GM23338 (cell line): ENCODE measurements at regions not wholly inside any gene's neighbourhood (a gene's known extent, or its start where the extent isn't known, plus 50 kb on each side); places are given as distances from the start of the nearest gene placed in this dataset.

Source experiments
- ATAC-seq: fragments of 200-7000 bp; cut with Tn5 transposase; 3 replicates; pipeline ENCODE4 v1.9.1; 2020
- DNase-seq: peaks from one replicate; pipeline ENCODE4 v3.0.0-alpha.2; 2015; ENCODE audit warnings: low spot score
- H2AFZ ChIP-seq: fragments of 200-600 bp; sonication (generic); 2 replicates; pipeline ENCODE4 v1.8.0; 2016; ENCODE audit warnings: antibody characterized with exemption, mild to moderate bottlenecking, moderate library complexity
- H3F3A ChIP-seq: fragments of 200-600 bp; sonication (generic); replicated peaks from 2 replicates; pipeline ENCODE4 v1.8.0; 2017; ENCODE audit warnings: antibody characterized with exemption, mixed run types, low read depth
- H3K27ac ChIP-seq: fragments of 200-600 bp; sonication (generic); 2 replicates; pipeline ENCODE4 v1.6.1; 2016; ENCODE audit warnings: low read depth
- H3K27me3 ChIP-seq: fragments of 200-600 bp; sonication (generic); 2 replicates; pipeline ENCODE4 v1.8.0; 2016; ENCODE audit warnings: mild to moderate bottlenecking, mixed run types, moderate library complexity; ENCODE audit not compliant: insufficient read depth
- H3K36me3 ChIP-seq: fragments of 200-600 bp; sonication (generic); 2 replicates; pipeline ENCODE4 v1.8.0; 2016; ENCODE audit warnings: mild to moderate bottlenecking; ENCODE audit not compliant: insufficient read depth
- H3K4me1 ChIP-seq: fragments of 200-600 bp; sonication (generic); 2 replicates; pipeline ENCODE4 v1.8.0; 2016; ENCODE audit warnings: mild to moderate bottlenecking, moderate library complexity; ENCODE audit not compliant: insufficient read depth
- H3K4me2 ChIP-seq: fragments of 200-600 bp; sonication (generic); 2 replicates; pipeline ENCODE4 v1.7.1; 2017; ENCODE audit warnings: mixed run types
- H3K4me3 ChIP-seq: fragments of 200-600 bp; sonication (generic); 2 replicates; pipeline ENCODE4 v1.6.1; 2016; ENCODE audit warnings: mixed run types
- H3K79me2 ChIP-seq: fragments of 200-600 bp; sonication (generic); replicated peaks from 2 replicates; pipeline ENCODE4 v1.8.0; 2017; ENCODE audit warnings: mild to moderate bottlenecking; ENCODE audit not compliant: insufficient read depth
- H3K9me2 ChIP-seq: fragments of 200-600 bp; sonication (generic); 2 replicates; pipeline ENCODE4 v1.8.0; 2017; ENCODE audit not compliant: insufficient read depth
- H4K20me1 ChIP-seq: fragments of 200-600 bp; sonication (generic); replicated peaks from 2 replicates; pipeline ENCODE4 v1.8.0; 2017; ENCODE audit warnings: mild to moderate bottlenecking; ENCODE audit not compliant: insufficient read depth
- H3K27ac Mint-ChIP-seq: 2 replicates; pipeline ENCODE4 v1.8.0; 2020; ENCODE audit warnings: inconsistent platforms, mild to moderate bottlenecking, moderate library complexity, mixed read lengths
- H3K27me3 Mint-ChIP-seq: 3 replicates; pipeline ENCODE4 v1.8.0; 2022; ENCODE audit warnings: low read depth, mild to moderate bottlenecking, moderate library complexity, mixed read lengths, inconsistent platforms; ENCODE audit not compliant: insufficient read depth, poor library complexity
- H3K36me3 Mint-ChIP-seq: 3 replicates; pipeline ENCODE4 v1.8.0; 2021; ENCODE audit warnings: low read depth, mild to moderate bottlenecking, inconsistent platforms, moderate library complexity, mixed read lengths
- H3K4me1 Mint-ChIP-seq: 3 replicates; pipeline ENCODE4 v1.8.0; 2020; ENCODE audit warnings: mild to moderate bottlenecking, inconsistent platforms, mixed read lengths
- H3K4me3 Mint-ChIP-seq: 3 replicates; pipeline ENCODE4 v1.8.0; 2021; ENCODE audit warnings: moderate library complexity, mild to moderate bottlenecking, inconsistent platforms, mixed read lengths
- H3K9me3 Mint-ChIP-seq: 3 replicates; pipeline ENCODE4 v1.8.0; 2020; ENCODE audit warnings: moderate library complexity, mild to moderate bottlenecking, inconsistent platforms, mixed read lengths
- CREB1 ChIP-seq: fragments of 250-450 bp; sonication (Bioruptor Pico); IDR thresholded peaks from 2 replicates; pipeline ENCODE4 v1.5.0; 2020; ENCODE audit warnings: low read depth, mild to moderate bottlenecking, moderate library complexity
- EZH2 ChIP-seq: fragments of 200-600 bp; sonication (generic); IDR thresholded peaks from one replicate; pipeline ENCODE4 v1.8.0; 2017; ENCODE audit warnings: antibody characterized with exemption, mild to moderate bottlenecking, low read depth; ENCODE audit not compliant: unreplicated experiment
- EZH2phosphoT487 ChIP-seq: fragments of 200-600 bp; sonication (generic); IDR thresholded peaks from one replicate; pipeline ENCODE4 v1.8.1; 2018; ENCODE audit warnings: antibody characterized with exemption; ENCODE audit not compliant: unreplicated experiment
- JUNB ChIP-seq: IDR thresholded peaks from one replicate; pipeline ENCODE4 v1.6.1; 2016; ENCODE audit warnings: antibody characterized with exemption; ENCODE audit not compliant: unreplicated experiment
- NANOG ChIP-seq: IDR thresholded peaks from 2 replicates; pipeline ENCODE4 v1.6.1; 2016; ENCODE audit warnings: antibody characterized with exemption, borderline replicate concordance
- POLR2AphosphoS5 ChIP-seq: IDR thresholded peaks from 2 replicates; pipeline ENCODE4 v1.6.1; 2016; ENCODE audit warnings: antibody characterized with exemption, low read depth
- STAT1 ChIP-seq: IDR thresholded peaks from one replicate; pipeline ENCODE4 v1.6.1; 2016; ENCODE audit warnings: antibody characterized with exemption; ENCODE audit not compliant: unreplicated experiment
- ZNF114 ChIP-seq: fragments of 250-450 bp; sonication (Bioruptor Pico); IDR thresholded peaks from 2 replicates; pipeline ENCODE4 v1.5.0; 2020; ENCODE audit warnings: mild to moderate bottlenecking, moderate library complexity
- ZNF331 ChIP-seq: fragments of 250-450 bp; sonication (Bioruptor Pico); IDR thresholded peaks from 2 replicates; pipeline ENCODE4 v1.5.0; 2020; ENCODE audit warnings: low read depth, mild to moderate bottlenecking, moderate library complexity
- ZNF462 ChIP-seq: fragments of 250-450 bp; sonication (Bioruptor Pico); IDR thresholded peaks from 2 replicates; pipeline ENCODE4 v1.5.0; 2020; ENCODE audit warnings: mild to moderate bottlenecking, moderate library complexity
- TF ChIP-seq, protein P1 (sequence below): IDR thresholded peaks from 2 replicates; pipeline ENCODE4 v1.6.1; 2016; ENCODE audit warnings: antibody characterized with exemption
- TF ChIP-seq, protein P2 (sequence below): IDR thresholded peaks from one replicate; pipeline ENCODE4 v1.6.1; 2018; ENCODE audit warnings: antibody characterized with exemption; ENCODE audit not compliant: unreplicated experiment
- TF ChIP-seq, protein P3 (sequence below), 2 experiments: fragments of 200-600 bp in 1 of 2; sonication (generic) in 1 of 2; conservative IDR thresholded peaks; 2 replicates each; pipeline versions ENCODE4 v1.5.1 to v1.6.1; 2016 to 2017; ENCODE audit warnings: antibody characterized with exemption in 2 of 2, low read depth in 2 of 2, mild to moderate bottlenecking in 2 of 2, moderate library complexity in 1 of 2

DNA sequence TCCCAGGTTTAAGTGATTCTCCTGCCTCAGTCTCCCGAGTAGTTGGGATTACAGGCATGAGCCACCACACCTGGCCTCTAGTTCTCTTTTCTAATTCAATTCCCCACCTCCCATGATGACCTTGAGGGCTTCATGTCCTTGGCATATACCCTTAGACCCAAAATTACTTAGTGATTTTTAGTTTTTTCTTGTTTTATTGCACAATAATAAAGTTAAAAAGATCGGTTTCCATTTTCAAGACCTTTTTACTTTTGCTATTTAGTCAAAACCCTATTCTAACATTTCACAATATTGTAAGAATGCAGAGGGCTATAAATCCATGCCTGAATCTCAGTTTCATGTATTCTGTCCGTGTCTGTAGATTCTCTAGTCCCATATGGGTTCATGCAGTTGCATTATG, 354.6 kb upstream of the FANCL start:
- no peaks in the 10 kb centered on the region for H3K79me2 ChIP-seq
- no peak for DNase-seq
- no peak overlapping the region for H3K4me3 Mint-ChIP-seq
- ATAC-seq = no peak
- no peaks in the 10 kb centered on the region for H3K9me3 Mint-ChIP-seq
- no peak for TF ChIP-seq EZH2
- TF ChIP-seq, protein P1, sequence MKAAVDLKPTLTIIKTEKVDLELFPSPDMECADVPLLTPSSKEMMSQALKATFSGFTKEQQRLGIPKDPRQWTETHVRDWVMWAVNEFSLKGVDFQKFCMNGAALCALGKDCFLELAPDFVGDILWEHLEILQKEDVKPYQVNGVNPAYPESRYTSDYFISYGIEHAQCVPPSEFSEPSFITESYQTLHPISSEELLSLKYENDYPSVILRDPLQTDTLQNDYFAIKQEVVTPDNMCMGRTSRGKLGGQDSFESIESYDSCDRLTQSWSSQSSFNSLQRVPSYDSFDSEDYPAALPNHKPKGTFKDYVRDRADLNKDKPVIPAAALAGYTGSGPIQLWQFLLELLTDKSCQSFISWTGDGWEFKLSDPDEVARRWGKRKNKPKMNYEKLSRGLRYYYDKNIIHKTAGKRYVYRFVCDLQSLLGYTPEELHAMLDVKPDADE = no peak
- no peak for TF ChIP-seq EZH2phosphoT487
- no peak for TF ChIP-seq JUNB
- no peak for TF ChIP-seq ZNF331 (CRISPR knock-in tag)
- no peak for TF ChIP-seq ZNF114 (CRISPR knock-in tag)
- no peak for TF ChIP-seq NANOG
- TF ChIP-seq POLR2AphosphoS5 = no peak
- no peak for TF ChIP-seq STAT1
- TF ChIP-seq CREB1 (CRISPR knock-in tag) = no peak
- TF ChIP-seq, protein P2, sequence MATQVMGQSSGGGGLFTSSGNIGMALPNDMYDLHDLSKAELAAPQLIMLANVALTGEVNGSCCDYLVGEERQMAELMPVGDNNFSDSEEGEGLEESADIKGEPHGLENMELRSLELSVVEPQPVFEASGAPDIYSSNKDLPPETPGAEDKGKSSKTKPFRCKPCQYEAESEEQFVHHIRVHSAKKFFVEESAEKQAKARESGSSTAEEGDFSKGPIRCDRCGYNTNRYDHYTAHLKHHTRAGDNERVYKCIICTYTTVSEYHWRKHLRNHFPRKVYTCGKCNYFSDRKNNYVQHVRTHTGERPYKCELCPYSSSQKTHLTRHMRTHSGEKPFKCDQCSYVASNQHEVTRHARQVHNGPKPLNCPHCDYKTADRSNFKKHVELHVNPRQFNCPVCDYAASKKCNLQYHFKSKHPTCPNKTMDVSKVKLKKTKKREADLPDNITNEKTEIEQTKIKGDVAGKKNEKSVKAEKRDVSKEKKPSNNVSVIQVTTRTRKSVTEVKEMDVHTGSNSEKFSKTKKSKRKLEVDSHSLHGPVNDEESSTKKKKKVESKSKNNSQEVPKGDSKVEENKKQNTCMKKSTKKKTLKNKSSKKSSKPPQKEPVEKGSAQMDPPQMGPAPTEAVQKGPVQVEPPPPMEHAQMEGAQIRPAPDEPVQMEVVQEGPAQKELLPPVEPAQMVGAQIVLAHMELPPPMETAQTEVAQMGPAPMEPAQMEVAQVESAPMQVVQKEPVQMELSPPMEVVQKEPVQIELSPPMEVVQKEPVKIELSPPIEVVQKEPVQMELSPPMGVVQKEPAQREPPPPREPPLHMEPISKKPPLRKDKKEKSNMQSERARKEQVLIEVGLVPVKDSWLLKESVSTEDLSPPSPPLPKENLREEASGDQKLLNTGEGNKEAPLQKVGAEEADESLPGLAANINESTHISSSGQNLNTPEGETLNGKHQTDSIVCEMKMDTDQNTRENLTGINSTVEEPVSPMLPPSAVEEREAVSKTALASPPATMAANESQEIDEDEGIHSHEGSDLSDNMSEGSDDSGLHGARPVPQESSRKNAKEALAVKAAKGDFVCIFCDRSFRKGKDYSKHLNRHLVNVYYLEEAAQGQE = no peak
- TF ChIP-seq, protein P3, sequence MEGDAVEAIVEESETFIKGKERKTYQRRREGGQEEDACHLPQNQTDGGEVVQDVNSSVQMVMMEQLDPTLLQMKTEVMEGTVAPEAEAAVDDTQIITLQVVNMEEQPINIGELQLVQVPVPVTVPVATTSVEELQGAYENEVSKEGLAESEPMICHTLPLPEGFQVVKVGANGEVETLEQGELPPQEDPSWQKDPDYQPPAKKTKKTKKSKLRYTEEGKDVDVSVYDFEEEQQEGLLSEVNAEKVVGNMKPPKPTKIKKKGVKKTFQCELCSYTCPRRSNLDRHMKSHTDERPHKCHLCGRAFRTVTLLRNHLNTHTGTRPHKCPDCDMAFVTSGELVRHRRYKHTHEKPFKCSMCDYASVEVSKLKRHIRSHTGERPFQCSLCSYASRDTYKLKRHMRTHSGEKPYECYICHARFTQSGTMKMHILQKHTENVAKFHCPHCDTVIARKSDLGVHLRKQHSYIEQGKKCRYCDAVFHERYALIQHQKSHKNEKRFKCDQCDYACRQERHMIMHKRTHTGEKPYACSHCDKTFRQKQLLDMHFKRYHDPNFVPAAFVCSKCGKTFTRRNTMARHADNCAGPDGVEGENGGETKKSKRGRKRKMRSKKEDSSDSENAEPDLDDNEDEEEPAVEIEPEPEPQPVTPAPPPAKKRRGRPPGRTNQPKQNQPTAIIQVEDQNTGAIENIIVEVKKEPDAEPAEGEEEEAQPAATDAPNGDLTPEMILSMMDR (conservative IDR thresholded peaks at IDR 0.05; ENCODE audit: low read depth in 2 of 2) = no peak
- TF ChIP-seq ZNF462 (CRISPR knock-in tag) = no peak
- H3K4me1 ChIP-seq = no peaks in the 10 kb centered on the region
- H3K27ac ChIP-seq = no peak overlapping the region
- H3K36me3 ChIP-seq = no peaks in the 10 kb centered on the region
- no peaks in the 10 kb centered on the region; the same call in 2 of the 3 replicates for H3K4me1 Mint-ChIP-seq
- H4K20me1 ChIP-seq = no peaks in the 10 kb centered on the region
- H3K36me3 Mint-ChIP-seq = no peaks in the 10 kb centered on the region
- no peaks in the 10 kb centered on the region for H3F3A ChIP-seq
- no peak overlapping the region for H3K4me2 ChIP-seq
- H3K4me3 ChIP-seq = no peak overlapping the region
- H3K27me3 Mint-ChIP-seq = peaks cover 1% of the 10 kb centered on the region
- H3K27me3 ChIP-seq = no peaks in the 10 kb centered on the region
- H3K27ac Mint-ChIP-seq = no peak overlapping the region
- peaks cover 11% of the 10 kb centered on the region for H3K9me2 ChIP-seq
- no peak overlapping the region for H2AFZ ChIP-seq
